Left lung (tissue), 4 donors: ENCODE measurements at regions not wholly inside any gene's neighbourhood (a gene's known extent, or its start where the extent isn't known, plus 50 kb on each side); places are given as distances from the start of the nearest gene placed in this dataset.

Experiments
- ATAC-seq: fragments of 200-7000 bp; cut with Tn5 transposase; one replicate; pipeline ENCODE4 v1.9.1; 2020; ENCODE audit warnings: moderate library complexity
- DNase-seq, 4 donors: peaks; one replicate each; pipeline ENCODE4 v3.0.0-alpha.2; 2013 to 2020
- H3K27ac ChIP-seq, 2 donors: fragments of 200-600 bp; sonication (generic) in 1 of 2; one replicate each; pipeline versions ENCODE4 v1.5.0 to v1.8.0; 2020 to 2021
- H3K27me3 ChIP-seq, 2 donors: fragments of 200-600 bp; sonication (generic) in 1 of 2; one replicate each; pipeline versions ENCODE4 v1.5.0 to v1.8.0; 2020 to 2021
- H3K36me3 ChIP-seq, 2 donors: fragments of 200-600 bp; sonication (generic) in 1 of 2; one replicate each; pipeline versions ENCODE4 v1.5.0 to v1.8.0; 2020 to 2021
- H3K4me1 ChIP-seq, 2 donors: fragments of 200-600 bp; one replicate each; pipeline ENCODE4 v1.8.0; 2021
- H3K4me3 ChIP-seq, 2 donors: fragments of 200-600 bp; sonication (generic) in 1 of 2; one replicate each; pipeline versions ENCODE4 v1.5.0 to v1.8.0; 2020 to 2021; ENCODE audit warnings: mild to moderate bottlenecking in 1 of 2
- H3K9me3 ChIP-seq, 2 donors: fragments of 200-600 bp; sonication (generic) in 1 of 2; one replicate each; pipeline versions ENCODE4 v1.5.0 to v1.8.0; 2020 to 2021
- CTCF ChIP-seq, 2 donors: fragments of 200-600 bp; sonication (generic) in 1 of 2; IDR thresholded peaks; one replicate each; pipeline versions ENCODE4 v1.5.0 to v1.8.0; 2021; ENCODE audit warnings: antibody characterized with exemption in 2 of 2
- intact Hi-C, 2 donors: fragments of 100-400 bp; cut with DNase I; formaldehyde crosslinking; loops; one replicate each; pipeline versions ENCODE4 v1.11.2 to v1.14.2; 2022
- donor health status: DM: no; HTN: yes; CAD: no.
- donor health status: DM: no; HTN: no; CAD: no.

GRCh38 chr6:134821928-134822864, 127.7 kb downstream of the ALDH8A1 start:
- DNase-seq (no peak), ATAC-seq (no peak)
- Histone ChIP-seq H3K27me3 (no peaks in the 10 kb centered on the region), H3K4me3 (no peak overlapping the region), H3K27ac (peak overlapping the region in 1 of 2 donors; percentile 8), H3K36me3 (no peaks in the 10 kb centered on the region), H3K4me1 (peaks cover 3 to 8% of the 10 kb centered on the region in 2 donors), H3K9me3 (no peaks in the 10 kb centered on the region)
- TF ChIP-seq CTCF (IDR thresholded peaks at IDR 0.05): no peak
- intact Hi-C loops: loop anchor here in 1 of 2 donors (5.0 to 10.0 kb wide), 2 partner anchors 177 to 650 kb away; no protein-coding TSS in a partner anchor

GRCh38 chr6:134821397-134821796, 128.5 kb downstream of the ALDH8A1 start:
- H3K36me3 ChIP-seq: no peaks in the 10 kb centered on the region
- DNase-seq (no peak), ATAC-seq (no peak)
- intact Hi-C loops: loop anchor here in 1 of 2 donors (5.0 to 10.0 kb wide), 2 partner anchors 177 to 649 kb away; no protein-coding TSS in a partner anchor
- TF ChIP-seq CTCF (IDR thresholded peaks at IDR 0.05): no peak
- no peak overlapping the region for H3K4me3 ChIP-seq
- H3K4me1 ChIP-seq: peaks cover 3 to 8% of the 10 kb centered on the region in 2 donors
- no peak overlapping the region for H3K27ac ChIP-seq
- H3K27me3 ChIP-seq: no peaks in the 10 kb centered on the region
- no peaks in the 10 kb centered on the region for H3K9me3 ChIP-seq

DNA sequence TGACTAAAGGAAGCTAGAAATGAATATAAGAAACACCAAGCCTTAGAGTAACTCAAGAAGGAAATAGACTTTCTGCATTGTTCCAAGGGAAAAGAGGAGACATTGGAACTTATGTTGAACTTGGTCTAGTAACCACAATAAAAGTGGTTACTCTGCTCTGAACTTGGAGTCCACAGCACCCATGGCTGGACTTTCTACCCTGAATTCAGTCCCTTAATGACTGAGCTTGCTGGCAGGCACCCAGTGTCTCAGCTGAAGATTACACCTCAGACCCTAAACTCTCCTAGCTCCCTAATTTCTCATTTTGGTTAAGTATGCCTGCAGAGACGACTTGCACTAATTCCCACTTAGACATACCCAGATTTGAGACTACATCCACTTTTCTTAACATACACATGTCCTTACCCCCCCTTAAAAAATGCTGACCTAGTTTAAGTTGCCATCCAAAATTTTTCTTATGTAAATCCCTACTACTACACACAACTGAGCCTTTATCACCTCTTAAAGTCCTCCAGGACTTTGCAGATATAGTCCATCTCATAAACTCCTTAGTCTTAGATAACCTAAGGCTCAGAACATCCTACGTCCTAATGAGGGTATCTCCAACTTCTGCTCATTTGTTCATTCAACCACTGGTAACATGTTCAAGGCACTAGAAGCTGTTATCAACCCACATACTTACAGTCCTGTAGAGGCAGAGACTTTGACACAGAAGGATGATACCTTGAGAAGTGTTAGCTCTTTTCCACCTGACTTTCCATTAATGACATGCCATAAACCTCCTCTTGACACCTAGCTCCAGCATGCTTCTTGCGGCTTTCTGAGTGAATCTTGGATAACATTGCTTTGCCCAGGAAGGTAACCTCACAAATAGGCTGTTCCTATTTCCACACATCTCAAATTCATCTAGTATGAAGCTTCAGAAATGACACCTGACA, 129.8 kb downstream of the ALDH8A1 start:
- DNase-seq (no peak), ATAC-seq (no peak)
- H3K36me3 ChIP-seq: no peaks in the 10 kb centered on the region
- TF ChIP-seq CTCF (IDR thresholded peaks at IDR 0.05): no peak
- peaks cover 3 to 8% of the 10 kb centered on the region in 2 donors for H3K4me1 ChIP-seq
- no peak overlapping the region for H3K4me3 ChIP-seq
- intact Hi-C loops: loop anchor here in 1 of 2 donors (5.0 to 10.0 kb wide), 2 partner anchors 175 to 648 kb away; no protein-coding TSS in a partner anchor
- no peaks in the 10 kb centered on the region for H3K27me3 ChIP-seq
- no peak overlapping the region for H3K27ac ChIP-seq
- no peaks in the 10 kb centered on the region for H3K9me3 ChIP-seq

GRCh38 chr6:134819236-134819635, 130.7 kb downstream of the ALDH8A1 start:
- Histone ChIP-seq H3K27me3 (no peaks in the 10 kb centered on the region), H3K4me3 (no peak overlapping the region), H3K9me3 (no peaks in the 10 kb centered on the region), H3K36me3 (no peaks in the 10 kb centered on the region), H3K27ac (no peak overlapping the region), H3K4me1 (peaks cover 3 to 8% of the 10 kb centered on the region in 2 donors)
- intact Hi-C loops: no loop called here
- ATAC-seq (no peak), DNase-seq (no peak)
- TF ChIP-seq CTCF (IDR thresholded peaks at IDR 0.05): no peak
